Stimulated activated naive B cell treated with anti-CD40 and anti-IgM and Interleukin-4, amounts not matched to agents 10 μg/mL and 1 μg/mL and 100 μg/mL, for 72 hours (primary cell): ENCODE measurements at regions not wholly inside any gene's neighbourhood (a gene's known extent, or its start where the extent isn't known, plus 50 kb on each side); places are given as distances from the start of the nearest gene placed in this dataset.

Experiments
- ATAC-seq, 2 donors: fragments of 150-1000 bp; cut with Tn5 transposase; replicated peaks; 2 replicates each; pipeline ENCODE4 v1.10.0; 2021; ENCODE audit warnings: moderate library complexity in 1 of 2
- DNase-seq: peaks from one replicate; pipeline ENCODE4 v3.0.0; 2021
- H3K27ac Mint-ChIP-seq: one replicate; pipeline ENCODE4 v1.8.0; 2022; ENCODE audit warnings: mild to moderate bottlenecking, mixed read lengths
- H3K27me3 Mint-ChIP-seq, 2 donors: one replicate each; pipeline ENCODE4 v1.8.0; 2022; ENCODE audit warnings: mixed read lengths in 2 of 2
- H3K36me3 Mint-ChIP-seq, 2 donors: one replicate each; pipeline ENCODE4 v1.8.0; 2022; ENCODE audit warnings: mixed read lengths in 2 of 2, mild to moderate bottlenecking in 1 of 2
- H3K4me1 Mint-ChIP-seq, 2 donors: one replicate each; pipeline ENCODE4 v1.8.0; 2022; ENCODE audit warnings: mixed read lengths in 2 of 2, mild to moderate bottlenecking in 1 of 2
- H3K4me3 Mint-ChIP-seq, 2 donors: one replicate each; pipeline ENCODE4 v1.8.0; 2022; ENCODE audit warnings: mild to moderate bottlenecking in 2 of 2, mixed read lengths in 2 of 2, moderate library complexity in 1 of 2
- H3K9me3 Mint-ChIP-seq, 2 donors: one replicate each; pipeline ENCODE4 v1.8.0; 2022; ENCODE audit warnings: mixed read lengths in 2 of 2, mild to moderate bottlenecking in 1 of 2

DNA sequence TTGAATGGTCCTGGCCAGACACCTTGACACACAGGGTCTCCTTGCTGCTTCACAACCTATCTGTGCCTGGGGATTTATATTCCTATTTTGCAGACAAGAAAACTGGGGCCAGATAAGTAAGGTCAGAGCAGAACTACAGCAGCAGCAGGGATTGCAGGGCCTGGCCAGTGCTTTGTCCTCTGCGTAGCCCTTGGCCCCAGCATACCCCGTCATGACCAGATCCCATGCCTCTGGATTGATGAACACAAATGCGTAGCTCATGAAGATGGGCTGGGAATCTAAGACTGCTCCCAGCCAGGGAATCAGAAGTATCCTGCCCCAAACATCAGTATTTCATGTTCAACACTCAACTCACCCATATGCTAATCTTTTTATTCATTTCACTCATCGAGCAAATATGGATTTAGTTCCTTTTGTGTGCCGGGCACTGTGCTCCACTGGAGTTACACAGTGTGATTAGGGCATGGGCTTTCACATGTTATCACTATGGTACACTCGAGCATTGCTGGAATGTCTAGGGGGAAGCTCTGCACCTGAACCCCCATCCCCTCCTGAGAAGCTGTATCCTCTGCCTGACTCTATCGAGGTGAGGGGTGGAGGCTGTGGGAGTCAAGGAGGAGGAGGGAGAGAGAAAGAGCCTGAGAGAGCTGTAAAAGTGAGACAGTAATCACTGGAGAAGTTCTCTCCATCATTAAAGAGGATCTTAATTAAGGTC is 143.3 kb downstream of the CYP26B1 start:
- Mint-ChIP-seq H3K4me1 (no peaks in the 10 kb centered on the region), H3K4me3 (no peak overlapping the region), H3K9me3 (no peaks in the 10 kb centered on the region), H3K27me3 (peaks cover 0 to 7% of the 10 kb centered on the region in 2 donors), H3K27ac (no peak overlapping the region), H3K36me3 (no peaks in the 10 kb centered on the region)
- ATAC-seq = no peak
- no peak for DNase-seq

GRCh38 chr2:72003796-72004195 is 143.9 kb downstream of the CYP26B1 start:
- DNase-seq = no peak
- Mint-ChIP-seq H3K36me3 (no peaks in the 10 kb centered on the region), H3K27ac (no peak overlapping the region), H3K4me3 (no peak overlapping the region), H3K4me1 (no peaks in the 10 kb centered on the region), H3K27me3 (peaks cover 0 to 7% of the 10 kb centered on the region in 2 donors), H3K9me3 (no peaks in the 10 kb centered on the region)
- ATAC-seq = no peak

DNA sequence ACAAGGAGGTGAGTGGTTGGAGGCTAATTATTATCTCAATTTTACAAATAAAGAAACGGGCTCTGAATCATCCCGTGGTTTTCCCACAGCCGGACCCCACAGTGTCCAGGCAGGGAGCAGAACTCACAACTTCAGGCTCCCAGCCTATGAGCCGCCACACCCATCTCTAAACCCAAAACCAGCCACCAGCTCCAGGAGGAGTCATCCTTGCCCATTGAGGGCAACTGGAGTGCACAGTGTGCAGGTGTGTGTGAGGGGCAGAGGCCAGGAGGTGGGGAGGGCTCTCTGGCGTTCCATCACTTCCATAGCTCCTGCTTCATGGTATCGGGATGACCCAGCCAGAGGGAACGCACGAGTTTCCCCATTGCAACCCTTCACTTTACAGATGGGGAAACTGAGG is 144.5 kb downstream of the CYP26B1 start:
- peaks cover 0 to 7% of the 10 kb centered on the region in 2 donors for H3K27me3 Mint-ChIP-seq
- H3K36me3 Mint-ChIP-seq = no peaks in the 10 kb centered on the region
- no peak overlapping the region for H3K27ac Mint-ChIP-seq
- H3K9me3 Mint-ChIP-seq = no peaks in the 10 kb centered on the region
- no peak overlapping the region for H3K4me3 Mint-ChIP-seq
- no peaks in the 10 kb centered on the region for H3K4me1 Mint-ChIP-seq
- ATAC-seq (no peak), DNase-seq (no peak)

DNA sequence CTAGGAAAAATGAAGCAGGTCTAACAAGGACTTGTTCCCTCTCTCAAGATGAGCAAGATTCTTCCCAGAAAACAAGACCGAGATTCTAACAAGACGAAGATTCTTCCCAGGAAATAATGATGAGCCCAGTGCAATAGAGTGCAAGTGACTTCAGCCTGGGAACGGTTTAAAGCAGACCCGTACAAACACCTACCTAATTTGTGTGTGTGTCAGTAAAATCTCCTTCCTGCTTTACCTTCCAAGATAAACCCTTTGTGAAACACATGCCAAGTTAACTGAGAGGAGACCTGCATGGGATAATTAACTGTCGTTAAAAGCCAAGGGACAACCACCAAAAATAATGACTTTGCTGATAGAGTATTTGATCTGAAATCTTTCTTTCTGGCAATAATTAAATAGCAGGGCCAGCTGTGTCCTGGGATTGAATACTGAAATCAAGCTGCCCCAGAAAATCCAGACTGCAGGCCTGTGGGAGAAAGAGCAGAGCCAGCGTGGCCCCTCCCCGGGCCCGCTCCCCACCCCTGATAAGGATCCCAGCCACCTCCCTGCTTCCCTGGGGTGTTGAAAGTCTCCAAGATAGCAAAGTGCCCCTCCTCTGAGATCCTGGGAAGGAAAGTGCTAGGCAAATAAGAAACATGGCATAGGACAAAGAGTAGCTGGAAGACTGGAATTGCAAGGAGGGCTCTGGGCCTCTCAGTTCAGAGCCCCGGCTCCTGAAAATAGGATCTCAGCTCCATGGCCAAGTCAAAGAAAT is 145.5 kb downstream of the CYP26B1 start:
- H3K4me1 Mint-ChIP-seq = no peaks in the 10 kb centered on the region

GRCh38 chr2:72000110-72000509 is 147.6 kb downstream of the CYP26B1 start:
- no peaks in the 10 kb centered on the region for H3K36me3 Mint-ChIP-seq
- no peaks in the 10 kb centered on the region for H3K4me1 Mint-ChIP-seq
- DNase-seq (no peak), ATAC-seq (no peak)
- H3K27ac Mint-ChIP-seq = no peak overlapping the region
- peaks cover 0 to 1% of the 10 kb centered on the region in 2 donors for H3K9me3 Mint-ChIP-seq
- no peak overlapping the region for H3K4me3 Mint-ChIP-seq
- peaks cover 0 to 7% of the 10 kb centered on the region in 2 donors for H3K27me3 Mint-ChIP-seq

More for the DNA sequence above, 145.5 kb downstream of the CYP26B1 start:
- H3K27ac Mint-ChIP-seq = no peak overlapping the region
- DNase-seq = no peak
- peaks cover 0 to 7% of the 10 kb centered on the region in 2 donors for H3K27me3 Mint-ChIP-seq
- H3K36me3 Mint-ChIP-seq = no peaks in the 10 kb centered on the region
- no peaks in the 10 kb centered on the region for H3K9me3 Mint-ChIP-seq
- no peak overlapping the region for H3K4me3 Mint-ChIP-seq
- ATAC-seq = no peak

DNA sequence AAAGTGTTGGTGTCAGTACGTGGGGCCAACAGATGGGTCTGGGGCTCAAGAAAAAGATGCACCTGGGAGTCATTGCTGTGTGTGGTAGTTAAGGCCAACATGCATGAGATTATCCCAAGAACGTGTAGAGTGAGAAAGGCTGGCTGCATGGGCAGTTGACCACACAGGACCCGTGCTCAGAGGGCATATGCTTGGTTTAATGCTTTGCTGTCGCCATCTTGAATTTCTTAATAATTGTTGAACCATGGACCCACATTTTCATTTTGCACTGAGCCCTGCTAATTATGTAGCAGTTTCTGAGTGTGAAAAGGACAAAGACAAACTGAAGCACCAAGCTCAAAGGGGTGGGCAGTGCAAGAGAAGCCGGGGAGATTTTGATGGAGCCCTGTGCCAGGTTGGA is 148.1 kb downstream of the CYP26B1 start:
- no peak overlapping the region for H3K27ac Mint-ChIP-seq
- H3K27me3 Mint-ChIP-seq = peaks cover 0 to 7% of the 10 kb centered on the region in 2 donors
- H3K9me3 Mint-ChIP-seq = peaks cover 0 to 1% of the 10 kb centered on the region in 2 donors
- H3K4me3 Mint-ChIP-seq = no peak overlapping the region
- H3K36me3 Mint-ChIP-seq = no peaks in the 10 kb centered on the region
- no peaks in the 10 kb centered on the region for H3K4me1 Mint-ChIP-seq
- ATAC-seq (no peak), DNase-seq (no peak)

- ATAC-seq = no peak
These were observed 149.8 kb downstream of the CYP26B1 start for GRCh38 chr2:71997843-71998242.

GRCh38 chr2:71995067-71995665 is 152.5 kb downstream of the CYP26B1 start:
- H3K9me3 Mint-ChIP-seq = peaks cover 1 to 4% of the 10 kb centered on the region in 2 donors
- DNase-seq = no peak
- H3K36me3 Mint-ChIP-seq = no peaks in the 10 kb centered on the region
- no peak for ATAC-seq
- H3K27me3 Mint-ChIP-seq = no peaks in the 10 kb centered on the region
- no peak overlapping the region for H3K27ac Mint-ChIP-seq
- no peak overlapping the region for H3K4me3 Mint-ChIP-seq
- no peaks in the 10 kb centered on the region for H3K4me1 Mint-ChIP-seq

More at GRCh38 chr2:71997843-71998242, 149.8 kb downstream of the CYP26B1 start:
- Mint-ChIP-seq H3K4me3 (no peak overlapping the region), H3K36me3 (no peaks in the 10 kb centered on the region), H3K4me1 (no peaks in the 10 kb centered on the region), H3K27ac (no peak overlapping the region), H3K27me3 (peaks cover 0 to 4% of the 10 kb centered on the region in 2 donors), H3K9me3 (peaks cover 0 to 1% of the 10 kb centered on the region in 2 donors)
- no peak for DNase-seq

- Mint-ChIP-seq H3K27ac (no peak overlapping the region), H3K27me3 (no peaks in the 10 kb centered on the region), H3K9me3 (peaks cover 3 to 4% of the 10 kb centered on the region in 2 donors), H3K36me3 (no peaks in the 10 kb centered on the region), H3K4me1 (no peaks in the 10 kb centered on the region), H3K4me3 (no peak overlapping the region)
- ATAC-seq = no peak
- no peak for DNase-seq
These were observed 155.6 kb downstream of the CYP26B1 start for GRCh38 chr2:71992036-71992435.

GRCh38 chr2:71991397-71991796 is 156.3 kb downstream of the CYP26B1 start:
- H3K27ac Mint-ChIP-seq = no peak overlapping the region
- DNase-seq = no peak

GRCh38 chr2:71990826-71991225 is 156.8 kb downstream of the CYP26B1 start:
- no peaks in the 10 kb centered on the region for H3K4me1 Mint-ChIP-seq
- DNase-seq (no peak), ATAC-seq (no peak)
- H3K27ac Mint-ChIP-seq = no peak overlapping the region
- no peaks in the 10 kb centered on the region for H3K27me3 Mint-ChIP-seq
- H3K4me3 Mint-ChIP-seq = no peak overlapping the region
- H3K36me3 Mint-ChIP-seq = no peaks in the 10 kb centered on the region
- H3K9me3 Mint-ChIP-seq = peaks cover 1 to 4% of the 10 kb centered on the region in 2 donors

More at GRCh38 chr2:71991397-71991796, 156.3 kb downstream of the CYP26B1 start:
- ATAC-seq = no peak
- Mint-ChIP-seq H3K4me3 (no peak overlapping the region), H3K4me1 (no peaks in the 10 kb centered on the region), H3K9me3 (peaks cover 3 to 4% of the 10 kb centered on the region in 2 donors), H3K27me3 (no peaks in the 10 kb centered on the region), H3K36me3 (no peaks in the 10 kb centered on the region)

DNA sequence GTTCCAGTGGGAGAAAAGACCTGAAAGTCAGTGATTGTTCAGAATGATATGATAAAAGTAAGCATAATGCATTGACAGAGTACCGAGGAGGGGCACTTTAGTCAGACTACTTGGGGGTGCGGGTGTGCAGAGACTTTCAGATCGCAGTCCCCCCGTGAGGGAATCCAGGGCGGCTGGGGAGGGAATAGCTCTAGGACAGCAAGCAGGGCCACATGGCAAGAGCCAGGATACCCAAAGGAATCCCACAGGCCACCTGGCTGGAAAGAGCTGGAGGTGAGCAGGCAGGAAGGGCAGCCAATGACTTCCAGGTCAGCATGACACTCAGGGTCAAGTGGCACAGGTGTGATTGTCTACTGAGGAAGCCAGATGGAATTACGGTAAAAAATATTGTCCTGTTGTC is 157.5 kb downstream of the CYP26B1 start:
- Mint-ChIP-seq H3K4me1 (no peaks in the 10 kb centered on the region), H3K27ac (no peak overlapping the region), H3K27me3 (no peaks in the 10 kb centered on the region), H3K4me3 (no peak overlapping the region), H3K9me3 (peaks cover 1 to 7% of the 10 kb centered on the region in 2 donors), H3K36me3 (no peaks in the 10 kb centered on the region)
- ATAC-seq (no peak), DNase-seq (no peak)

DNA sequence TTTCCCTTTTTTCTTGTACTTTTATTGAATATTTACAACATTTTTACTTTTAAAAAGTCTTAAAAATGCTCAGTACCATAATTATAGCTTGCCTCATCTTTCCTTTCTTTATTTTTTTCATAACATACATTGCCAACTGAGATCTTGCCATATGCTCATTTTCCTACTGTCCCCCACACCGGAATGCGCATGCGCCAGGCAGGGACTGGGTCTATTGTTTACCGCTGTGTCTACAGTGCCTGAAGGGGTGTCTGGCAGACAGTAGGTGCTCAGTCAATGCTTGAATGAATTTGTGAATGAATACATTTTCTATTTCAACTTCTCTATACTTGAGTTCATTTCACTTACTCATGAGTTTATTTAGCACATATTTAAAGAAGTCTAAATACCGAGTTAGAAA is 158.0 kb downstream of the CYP26B1 start:
- no peaks in the 10 kb centered on the region for H3K4me1 Mint-ChIP-seq
- ATAC-seq = no peak
- H3K27me3 Mint-ChIP-seq = no peaks in the 10 kb centered on the region
- peaks cover 1 to 7% of the 10 kb centered on the region in 2 donors for H3K9me3 Mint-ChIP-seq
- H3K4me3 Mint-ChIP-seq = no peak overlapping the region
- no peaks in the 10 kb centered on the region for H3K36me3 Mint-ChIP-seq
- H3K27ac Mint-ChIP-seq = no peak overlapping the region
- no peak for DNase-seq

GRCh38 chr2:71988170-71988569 is 159.5 kb downstream of the CYP26B1 start:
- Mint-ChIP-seq H3K4me3 (no peak overlapping the region), H3K9me3 (peaks cover 1 to 7% of the 10 kb centered on the region in 2 donors), H3K36me3 (no peaks in the 10 kb centered on the region), H3K27me3 (no peaks in the 10 kb centered on the region), H3K4me1 (no peaks in the 10 kb centered on the region), H3K27ac (no peak overlapping the region)
- DNase-seq (no peak), ATAC-seq (no peak)
